RWPE1 (cell line): ENCODE measurements at regions not wholly inside any gene's neighbourhood (a gene's known extent, or its start where the extent isn't known, plus 50 kb on each side); places are given as distances from the start of the nearest gene placed in this dataset.
"Not testable (repeated sequence)": the region's sequence is repeated elsewhere in the genome, so short reads cannot be mapped to it uniquely, and the experiment has no call there.

Experiments
- CTCF ChIA-PET: fragments of 350-600 bp; sonication (Branson Sonifier 250); formaldehyde crosslinking; extraction: SDS; loops from one replicate; lab custom pipeline; 2021; lab: Yijun Ruan, JAX
- POLR2A ChIA-PET: fragments of 400-600 bp; formaldehyde crosslinking; extraction: SDS; loops from one replicate; lab custom pipeline; 2020; ENCODE audit warnings: antibody characterized with exemption; ENCODE audit not compliant: low non-redundant PET; lab: Yijun Ruan, JAX
- DNase-seq: peaks from one replicate; pipeline ENCODE4 v3.0.0; 2012; ENCODE audit warnings: low spot score
- H3K27ac ChIP-seq: fragments of 450-650 bp; 2 replicates; pipeline ENCODE4 v1.5.1; 2017
- CTCF ChIP-seq: fragments of 450-650 bp; conservative IDR thresholded peaks from 2 replicates; pipeline ENCODE4 v1.5.1; 2017; ENCODE audit warnings: low read depth, mild to moderate bottlenecking

- H3K27ac ChIP-seq: peak overlapping the region; percentile 25; the same call in 1 of the 2 replicates
- no peak for TF ChIP-seq CTCF
- CTCF ChIA-PET: interaction anchor here (0.7 to 0.9 kb wide), 4 partner anchors 9 to 324 kb away, joined by 3 read pairs; no protein-coding TSS in a partner anchor
- no peak for DNase-seq
- POLR2A ChIA-PET: no interaction called here
These were observed 479.0 kb downstream of the RAP2B start for GRCh38 chr3:153640689-153641665.

- POLR2A ChIA-PET, DNase-seq, H3K27ac ChIP-seq: not testable (repeated sequence)
- CTCF ChIA-PET: interaction anchor here (0.8 kb wide), 1 partner anchor 303 kb away, joined by 3 read pairs; no protein-coding TSS in a partner anchor
These were observed 478.6 kb upstream of the ARHGEF26 start for GRCh38 chr3:153642576-153642975.

GRCh38 chr3:153643471-153643870 is 477.7 kb upstream of the ARHGEF26 start:
- CTCF ChIA-PET, POLR2A ChIA-PET, DNase-seq, H3K27ac ChIP-seq: not testable (repeated sequence)

- POLR2A ChIA-PET: no interaction called here
These were observed 471.8 kb upstream of the ARHGEF26 start for GRCh38 chr3:153649286-153649839.

GRCh38 chr3:153652076-153652475 is 469.1 kb upstream of the ARHGEF26 start:
- CTCF ChIA-PET: no interaction called here
- POLR2A ChIA-PET: no interaction called here
- no peak for TF ChIP-seq CTCF
- no peak for DNase-seq
- no peak overlapping the region for H3K27ac ChIP-seq

More at GRCh38 chr3:153649286-153649839, 471.8 kb upstream of the ARHGEF26 start:
- no peak for TF ChIP-seq CTCF
- DNase-seq: no peak
- CTCF ChIA-PET: no interaction called here
- H3K27ac ChIP-seq: no peak overlapping the region

- POLR2A ChIA-PET: no interaction called here
- CTCF ChIA-PET: no interaction called here
- H3K27ac ChIP-seq: no peak overlapping the region
- no peak for DNase-seq
- TF ChIP-seq CTCF: no peak
These were observed 464.1 kb upstream of the ARHGEF26 start for GRCh38 chr3:153657046-153657445.

GRCh38 chr3:153657461-153657860 is 463.7 kb upstream of the ARHGEF26 start:
- ChIA-PET CTCF (no interaction called here), POLR2A (no interaction called here)
- H3K27ac ChIP-seq: no peak overlapping the region
- no peak for DNase-seq
- no peak for TF ChIP-seq CTCF
